ENCODE measurements at regions not wholly inside any gene's neighbourhood (a gene's known extent, or its start where the extent isn't known, plus 50 kb on each side); places are given as distances from the start of the nearest gene placed in this dataset.

DNA sequence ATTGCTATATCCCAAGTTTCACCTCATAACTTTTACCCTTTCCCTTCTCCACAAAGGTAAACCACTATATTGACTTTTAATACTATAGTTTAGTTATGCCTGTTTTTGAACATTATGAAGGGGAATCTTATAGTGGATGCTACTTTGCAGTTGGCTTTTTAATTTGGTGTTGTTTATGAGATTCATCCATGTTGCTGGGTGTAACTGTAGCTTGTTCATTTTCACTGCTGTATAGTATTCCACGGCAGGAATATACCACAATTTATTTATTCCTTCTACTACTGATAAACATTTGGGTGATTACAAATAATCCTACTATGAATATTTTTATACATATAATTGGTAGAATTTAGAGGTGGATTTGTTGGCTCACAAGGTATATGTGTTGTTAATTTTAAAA lies 88.4 kb upstream of the NALF2 start:
- Histone ChIP-seq H3K27ac (no peak overlapping the region), H3K36me3 (ENCODE audit: low read depth, missing control alignments) (no peaks in the 10 kb centered on the region), H3K4me3 (no peak overlapping the region), H3K4me1 (no peaks in the 10 kb centered on the region), H3K9me3 (no peaks in the 10 kb centered on the region), H3K27me3 (no peaks in the 10 kb centered on the region)
- TF ChIP-seq POLR2A (IDR thresholded peaks at IDR 0.05), result no peak
- no peak for DNase-seq
- 100% methylated on average over 1 of the region's 1 CpG for WGBS, 2 donors
- intact Hi-C loops (cut with DNase I; ENCODE audit: low total_unique reads), result no loop called here

DNA sequence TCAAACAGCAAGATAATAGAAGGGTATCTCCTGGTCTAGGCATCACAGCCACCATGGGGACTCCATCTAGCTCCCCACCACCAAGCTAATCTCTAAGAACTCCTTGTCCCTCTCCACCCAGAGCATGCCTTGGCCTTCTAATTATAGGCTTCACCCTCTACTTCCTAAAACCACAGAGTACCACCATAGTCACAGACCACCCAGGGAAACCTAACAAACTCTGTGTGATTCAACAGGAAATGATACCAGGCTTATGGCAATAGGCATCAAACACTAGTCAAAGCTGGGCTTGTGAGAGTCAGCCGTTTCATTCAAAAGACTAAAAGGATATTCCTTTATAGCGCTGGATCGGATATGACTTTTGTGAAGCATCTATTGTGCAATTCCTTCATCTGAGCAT lies 91.5 kb upstream of the NALF2 start:
- Histone ChIP-seq H3K9me3 (no peaks in the 10 kb centered on the region), H3K4me1 (no peaks in the 10 kb centered on the region), H3K27ac (no peak overlapping the region), H3K4me3 (no peak overlapping the region), H3K27me3 (no peaks in the 10 kb centered on the region), H3K36me3 (ENCODE audit: low read depth, missing control alignments) (no peaks in the 10 kb centered on the region)
- intact Hi-C loops (cut with DNase I; ENCODE audit: low total_unique reads), result no loop called here
- no peak for TF ChIP-seq POLR2A (IDR thresholded peaks at IDR 0.05)
- TF ChIP-seq, protein P1, sequence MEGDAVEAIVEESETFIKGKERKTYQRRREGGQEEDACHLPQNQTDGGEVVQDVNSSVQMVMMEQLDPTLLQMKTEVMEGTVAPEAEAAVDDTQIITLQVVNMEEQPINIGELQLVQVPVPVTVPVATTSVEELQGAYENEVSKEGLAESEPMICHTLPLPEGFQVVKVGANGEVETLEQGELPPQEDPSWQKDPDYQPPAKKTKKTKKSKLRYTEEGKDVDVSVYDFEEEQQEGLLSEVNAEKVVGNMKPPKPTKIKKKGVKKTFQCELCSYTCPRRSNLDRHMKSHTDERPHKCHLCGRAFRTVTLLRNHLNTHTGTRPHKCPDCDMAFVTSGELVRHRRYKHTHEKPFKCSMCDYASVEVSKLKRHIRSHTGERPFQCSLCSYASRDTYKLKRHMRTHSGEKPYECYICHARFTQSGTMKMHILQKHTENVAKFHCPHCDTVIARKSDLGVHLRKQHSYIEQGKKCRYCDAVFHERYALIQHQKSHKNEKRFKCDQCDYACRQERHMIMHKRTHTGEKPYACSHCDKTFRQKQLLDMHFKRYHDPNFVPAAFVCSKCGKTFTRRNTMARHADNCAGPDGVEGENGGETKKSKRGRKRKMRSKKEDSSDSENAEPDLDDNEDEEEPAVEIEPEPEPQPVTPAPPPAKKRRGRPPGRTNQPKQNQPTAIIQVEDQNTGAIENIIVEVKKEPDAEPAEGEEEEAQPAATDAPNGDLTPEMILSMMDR (IDR thresholded peaks at IDR 0.05), result no peak
- DNase-seq, result no peak
- WGBS, 2 donors, result 81 to 94% methylated on average over 3 of the region's 3 CpGs

DNA sequence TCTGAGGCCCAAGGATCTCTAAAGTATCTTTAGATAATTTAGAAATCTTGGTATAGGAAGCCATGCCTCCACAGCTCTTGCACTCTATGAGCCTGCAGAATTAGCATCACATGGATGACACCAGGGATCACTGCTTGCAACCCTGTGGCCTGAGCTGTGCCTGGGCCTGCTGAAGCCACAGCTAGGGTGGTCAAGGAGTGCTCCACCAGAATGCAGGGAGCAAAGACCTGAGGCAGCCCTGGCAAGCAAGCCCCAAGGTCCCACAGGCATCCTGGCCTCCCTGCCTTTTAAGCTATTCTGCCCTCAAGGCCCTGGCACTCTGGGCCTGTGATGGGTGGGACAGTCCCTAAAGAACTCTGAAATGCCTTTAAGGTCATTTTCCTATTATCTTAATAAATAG lies 105.2 kb upstream of the NALF2 start:
- Histone ChIP-seq H3K27me3 (no peaks in the 10 kb centered on the region), H3K36me3 (ENCODE audit: low read depth, missing control alignments) (no peaks in the 10 kb centered on the region), H3K4me3 (no peak overlapping the region), H3K27ac (no peak overlapping the region), H3K9me3 (no peaks in the 10 kb centered on the region), H3K4me1 (no peaks in the 10 kb centered on the region)
- no peak for DNase-seq
- no peak for TF ChIP-seq POLR2A (IDR thresholded peaks at IDR 0.05)
- TF ChIP-seq, protein P1 (IDR thresholded peaks at IDR 0.05), result no peak
- intact Hi-C loops (cut with DNase I; ENCODE audit: low total_unique reads), result no loop called here

DNA sequence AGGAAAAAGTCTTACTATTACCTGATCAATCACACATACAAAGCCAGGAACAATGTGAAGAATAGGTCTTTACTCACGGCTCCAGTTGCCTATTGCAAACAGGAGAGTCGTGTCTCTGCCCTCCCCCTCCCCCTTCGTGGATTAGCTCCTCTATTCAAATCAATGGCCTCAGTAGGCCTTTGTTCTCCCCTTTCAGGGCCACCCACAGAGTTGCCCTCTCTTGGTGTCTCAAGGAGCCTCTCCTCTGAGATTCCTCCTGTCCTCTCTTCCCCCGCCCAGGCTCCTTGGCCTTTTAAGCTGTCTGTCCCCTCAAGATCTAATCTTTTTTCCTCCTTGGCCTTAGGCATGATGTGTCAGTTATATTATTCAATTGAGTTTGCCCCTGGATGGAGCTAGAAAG lies 107.2 kb upstream of the NALF2 start:
- Histone ChIP-seq H3K4me1 (no peaks in the 10 kb centered on the region), H3K27ac (no peak overlapping the region), H3K27me3 (no peaks in the 10 kb centered on the region), H3K4me3 (no peak overlapping the region), H3K36me3 (ENCODE audit: low read depth, missing control alignments) (no peaks in the 10 kb centered on the region), H3K9me3 (no peaks in the 10 kb centered on the region)
- no peak for DNase-seq
- WGBS, 2 donors, result 43 to 71% methylated on average over 4 of the region's 4 CpGs
- intact Hi-C loops (cut with DNase I; ENCODE audit: low total_unique reads), result no loop called here
- TF ChIP-seq, protein P1 (IDR thresholded peaks at IDR 0.05), result no peak
- TF ChIP-seq POLR2A (IDR thresholded peaks at IDR 0.05), result no peak

DNA sequence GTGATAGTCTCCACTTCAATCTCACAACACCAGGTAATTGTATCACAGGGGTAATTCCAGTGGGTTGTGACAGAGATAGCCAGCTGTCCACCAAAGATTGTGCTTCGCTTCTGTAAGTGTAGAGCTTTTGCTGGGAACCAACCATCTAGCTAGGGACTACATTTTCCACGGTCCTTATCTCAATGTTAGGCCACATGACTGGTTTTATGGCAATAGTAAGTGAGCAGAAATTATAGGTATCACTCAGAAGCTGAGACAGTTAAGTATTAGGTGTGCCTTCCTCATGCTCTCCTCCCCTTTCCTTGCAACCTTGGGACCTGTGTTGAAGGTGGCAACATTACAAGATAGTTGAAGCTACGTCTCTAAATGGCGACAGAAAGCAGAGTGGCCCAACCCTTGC lies 108.8 kb upstream of the NALF2 start:
- Histone ChIP-seq H3K36me3 (ENCODE audit: low read depth, missing control alignments) (no peaks in the 10 kb centered on the region), H3K27ac (no peak overlapping the region), H3K27me3 (no peaks in the 10 kb centered on the region), H3K4me3 (no peak overlapping the region), H3K4me1 (no peaks in the 10 kb centered on the region), H3K9me3 (no peaks in the 10 kb centered on the region)
- TF ChIP-seq, protein P1 (IDR thresholded peaks at IDR 0.05), result no peak
- no peak for TF ChIP-seq POLR2A (IDR thresholded peaks at IDR 0.05)
- DNase-seq, result no peak
- intact Hi-C loops (cut with DNase I; ENCODE audit: low total_unique reads), result no loop called here
- WGBS, 2 donors, result 81 to 97% methylated on average over 4 of the region's 4 CpGs

Measured in testis (tissue), 2 donors.